Body of pancreas (tissue), 4 donors: ENCODE measurements at regions not wholly inside any gene's neighbourhood (a gene's known extent, or its start where the extent isn't known, plus 50 kb on each side); places are given as distances from the start of the nearest gene placed in this dataset.

Source experiments
- ATAC-seq: fragments of 150-250 bp; one replicate; pipeline ENCODE4 v1.9.1; 2016
- DNase-seq, 4 donors: peaks; one replicate each; pipeline ENCODE4 v3.0.0-alpha.2; 2019
- H3K27ac ChIP-seq, 4 donors: fragments of 200-600 bp; sonication (generic); 1 replicate in 3 of 4; 2 replicates in 1 of 4; pipeline versions ENCODE4 v1.5.1 to v1.6.1; 2016 to 2019; ENCODE audit warnings: mild to moderate bottlenecking in 1 of 4, mixed read lengths in 1 of 4, moderate library complexity in 1 of 4
- H3K27me3 ChIP-seq, 2 donors: fragments of 200-600 bp; sonication (generic); one replicate each; pipeline ENCODE4 v1.6.0; 2016; ENCODE audit warnings: mild to moderate bottlenecking in 1 of 2
- H3K36me3 ChIP-seq, 2 donors: fragments of 200-600 bp; sonication (generic); replicated peaks in 1 of 2; 2 replicates each; pipeline ENCODE4 v1.5.1; 2016; ENCODE audit warnings: low read depth in 2 of 2; ENCODE audit not compliant: insufficient read depth in 1 of 2
- H3K4me1 ChIP-seq: fragments of 200-600 bp; sonication (generic); one replicate; pipeline ENCODE4 v1.6.0; 2016
- H3K4me3 ChIP-seq, 2 donors: fragments of 200-600 bp; sonication (generic); 1 replicate in 1 of 2; 2 replicates in 1 of 2; pipeline ENCODE4 v1.5.1; 2016 to 2019
- H3K9me3 ChIP-seq, 3 donors: fragments of 200-600 bp; sonication (generic); 1 replicate in 2 of 3; 2 replicates in 1 of 3; pipeline ENCODE4 v1.5.1; 2016
- POLR2A ChIP-seq, 3 donors: fragments of 450-650 bp; IDR thresholded peaks; one replicate each; pipeline ENCODE4 v1.6.1; 2016; ENCODE audit warnings: antibody characterized with exemption in 3 of 3, mild to moderate bottlenecking in 2 of 3
- WGBS, 2 donors: methylation state at CpG; one replicate each; pipeline ENCODE4 v1.1.5; 2017; 5-methylcytosine and 5-hydroxymethylcytosine counted together
- intact Hi-C: fragments of 100-400 bp; cut with DNase I; formaldehyde crosslinking; loops from one replicate; pipeline ENCODE4 v1.15.1; 2023
- TF ChIP-seq, protein P1 (sequence below), 7 experiments: fragments of 450-650 bp in 4 of 7; fragments of 200-600 bp in 3 of 7; sonication (generic) in 3 of 7; IDR thresholded peaks; one replicate each; pipeline ENCODE4 v1.5.1; 2016 to 2019; ENCODE audit warnings: antibody characterized with exemption in 7 of 7

DNA sequence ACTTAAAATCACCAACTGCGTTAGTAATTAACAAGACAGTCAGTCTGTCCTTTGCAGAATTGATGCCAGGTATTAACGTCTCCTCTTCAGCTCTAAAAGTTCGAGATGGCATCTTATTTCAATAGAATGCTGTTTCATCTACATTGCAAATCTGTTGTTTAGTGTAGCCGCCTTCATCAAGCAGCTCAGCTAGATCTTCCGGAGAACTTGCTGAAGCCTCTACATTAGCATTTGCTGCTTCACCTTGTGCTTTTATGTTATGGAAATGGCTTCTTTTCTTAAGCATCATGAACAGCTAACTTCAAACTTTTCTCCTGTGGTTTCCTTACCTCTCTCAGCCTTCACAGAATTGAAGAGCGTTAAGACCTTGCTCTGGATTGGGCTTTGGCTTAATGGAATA, 95.5 kb upstream of the FAM20C start:
- Histone ChIP-seq H3K36me3 (no peaks in the 10 kb centered on the region), H3K4me1 (no peaks in the 10 kb centered on the region), H3K4me3 (no peak overlapping the region), H3K27me3 (no peaks in the 10 kb centered on the region), H3K27ac (no peak overlapping the region), H3K9me3 (no peaks in the 10 kb centered on the region)
- intact Hi-C loops: no loop called here
- no peak for DNase-seq
- WGBS, 2 donors: 78 to 80% methylated on average over 6 of the region's 6 CpGs
- TF ChIP-seq, protein P1, sequence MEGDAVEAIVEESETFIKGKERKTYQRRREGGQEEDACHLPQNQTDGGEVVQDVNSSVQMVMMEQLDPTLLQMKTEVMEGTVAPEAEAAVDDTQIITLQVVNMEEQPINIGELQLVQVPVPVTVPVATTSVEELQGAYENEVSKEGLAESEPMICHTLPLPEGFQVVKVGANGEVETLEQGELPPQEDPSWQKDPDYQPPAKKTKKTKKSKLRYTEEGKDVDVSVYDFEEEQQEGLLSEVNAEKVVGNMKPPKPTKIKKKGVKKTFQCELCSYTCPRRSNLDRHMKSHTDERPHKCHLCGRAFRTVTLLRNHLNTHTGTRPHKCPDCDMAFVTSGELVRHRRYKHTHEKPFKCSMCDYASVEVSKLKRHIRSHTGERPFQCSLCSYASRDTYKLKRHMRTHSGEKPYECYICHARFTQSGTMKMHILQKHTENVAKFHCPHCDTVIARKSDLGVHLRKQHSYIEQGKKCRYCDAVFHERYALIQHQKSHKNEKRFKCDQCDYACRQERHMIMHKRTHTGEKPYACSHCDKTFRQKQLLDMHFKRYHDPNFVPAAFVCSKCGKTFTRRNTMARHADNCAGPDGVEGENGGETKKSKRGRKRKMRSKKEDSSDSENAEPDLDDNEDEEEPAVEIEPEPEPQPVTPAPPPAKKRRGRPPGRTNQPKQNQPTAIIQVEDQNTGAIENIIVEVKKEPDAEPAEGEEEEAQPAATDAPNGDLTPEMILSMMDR (IDR thresholded peaks at IDR 0.05): no peak
- ATAC-seq: no peak

DNA sequence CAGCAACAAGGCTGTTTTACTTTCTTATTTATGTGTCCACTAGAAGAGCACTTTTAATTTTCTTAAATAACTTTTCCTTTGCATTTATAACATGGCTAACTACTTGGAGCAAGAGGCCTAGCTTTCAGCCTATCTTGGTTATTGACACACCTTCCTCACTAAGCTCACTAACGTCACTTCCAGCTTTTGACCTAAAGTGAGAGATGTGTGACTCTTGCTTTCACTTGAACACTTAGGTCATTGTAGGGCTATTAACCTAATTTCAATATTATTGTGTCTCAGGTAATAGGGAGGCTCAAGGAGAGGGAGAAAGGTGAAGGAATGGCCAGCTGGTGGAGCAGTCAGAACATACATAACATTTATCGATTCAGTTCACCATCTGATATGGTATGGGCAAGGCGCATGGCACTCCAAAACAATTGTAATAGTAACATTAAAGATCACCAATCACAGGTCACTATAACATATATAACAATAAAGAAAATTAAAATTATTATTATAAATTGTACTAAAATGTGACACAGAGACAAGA, 95.0 kb upstream of the FAM20C start:
- TF ChIP-seq POLR2A (IDR thresholded peaks at IDR 0.05): no peak
- TF ChIP-seq, protein P1 (IDR thresholded peaks at IDR 0.05): peak in 4 of 7 experiments; percentile 20 to 35 (median 31)
- no peak for ATAC-seq
- Histone ChIP-seq H3K4me1 (no peaks in the 10 kb centered on the region), H3K27ac (no peak overlapping the region), H3K36me3 (no peaks in the 10 kb centered on the region), H3K4me3 (no peak overlapping the region), H3K9me3 (no peaks in the 10 kb centered on the region), H3K27me3 (no peaks in the 10 kb centered on the region)
- DNase-seq: peak in 2 of 4 donors; percentile 7 to 45
- intact Hi-C loops: no loop called here
- WGBS, 2 donors: 21 to 40% methylated on average over 3 of the region's 3 CpGs

DNA sequence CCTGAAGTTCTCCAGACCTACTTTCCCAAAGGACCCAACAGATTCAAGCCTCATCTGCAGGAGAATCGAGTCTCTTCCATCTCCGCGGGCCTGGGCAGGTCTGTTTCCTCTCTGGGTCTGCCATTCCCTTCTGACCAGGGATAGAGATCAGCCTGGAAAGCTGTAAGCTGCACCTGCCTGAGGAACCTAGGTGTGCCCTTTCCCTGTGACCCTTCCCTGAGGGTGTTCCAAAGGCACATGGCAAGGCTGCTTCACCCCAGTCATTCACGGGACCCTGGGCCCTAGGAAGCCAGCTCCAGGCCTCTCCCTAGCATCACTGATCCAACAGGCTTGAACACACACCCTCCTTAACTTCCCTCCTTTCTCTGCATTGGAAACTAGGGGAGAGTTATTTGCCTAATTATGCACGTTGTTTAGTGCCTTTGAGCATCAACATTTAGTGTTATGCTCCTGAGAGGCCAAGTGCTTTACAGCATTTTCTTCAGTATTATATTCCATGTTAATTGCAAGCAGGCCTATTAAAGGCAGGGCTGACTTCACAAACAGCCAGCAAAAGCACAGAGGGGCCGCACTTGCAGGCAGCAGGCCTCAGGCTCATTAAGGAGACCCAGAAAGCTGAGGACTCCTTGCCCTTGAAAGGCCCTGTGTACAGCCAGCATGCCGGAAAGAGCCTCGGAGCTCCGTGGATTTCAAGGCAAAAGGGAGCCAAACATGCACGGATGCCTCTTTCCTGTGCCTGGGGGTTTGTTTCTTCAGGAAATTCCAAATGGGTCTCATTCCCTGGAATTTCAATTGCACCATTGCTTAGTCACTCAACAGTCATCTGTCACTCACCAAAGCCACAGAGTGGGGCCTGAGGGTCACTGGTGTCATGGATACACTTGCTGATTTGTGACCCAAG, 91.0 kb upstream of the FAM20C start:
- intact Hi-C loops: no loop called here
- H3K4me3 ChIP-seq: no peak overlapping the region
- WGBS, 2 donors: 76 to 77% methylated on average over 9 to 10 of the region's 10 CpGs
- no peak overlapping the region for H3K27ac ChIP-seq
- no peaks in the 10 kb centered on the region for H3K4me1 ChIP-seq
- H3K9me3 ChIP-seq: no peaks in the 10 kb centered on the region
- H3K27me3 ChIP-seq: no peaks in the 10 kb centered on the region
- no peaks in the 10 kb centered on the region for H3K36me3 ChIP-seq
- no peak for TF ChIP-seq POLR2A (IDR thresholded peaks at IDR 0.05)
- TF ChIP-seq, protein P1 (IDR thresholded peaks at IDR 0.05): no peak
- peak in 1 of 4 donors; percentile 5 for DNase-seq
- no peak for ATAC-seq

DNA sequence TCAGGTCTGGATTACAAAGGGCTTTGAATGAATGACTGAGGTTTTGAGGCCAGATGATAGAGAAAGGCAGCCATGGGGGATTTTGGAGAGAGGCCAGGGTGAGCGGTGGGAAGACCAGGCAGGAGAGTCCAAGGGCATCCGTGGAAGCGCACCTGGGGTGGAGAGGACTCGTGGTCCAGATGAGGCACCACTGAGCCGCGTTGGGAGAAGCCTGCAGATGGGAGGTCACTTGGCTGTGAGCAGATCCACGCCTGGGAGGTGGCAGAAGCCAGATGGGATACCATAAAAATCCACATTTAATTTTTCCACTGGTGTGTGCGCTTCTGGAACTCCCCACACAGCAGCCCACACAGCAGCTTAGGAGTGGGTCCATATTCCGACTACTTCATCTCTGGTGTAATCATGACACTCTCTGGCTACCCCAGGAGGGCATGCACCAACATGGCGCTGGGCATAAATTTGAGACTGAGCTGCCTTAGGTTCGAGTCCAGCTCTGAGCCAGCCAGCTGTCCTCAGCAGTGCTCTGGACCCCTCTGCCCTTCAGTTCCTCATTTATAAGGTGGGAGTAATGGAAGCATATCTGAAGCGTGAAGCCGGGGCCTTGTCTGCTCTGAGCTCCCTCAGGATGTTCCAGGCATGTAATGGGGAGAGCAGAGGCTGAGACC, 90.2 kb upstream of the FAM20C start:
- H3K4me1 ChIP-seq: no peaks in the 10 kb centered on the region
- no peak overlapping the region for H3K27ac ChIP-seq
- DNase-seq (peak in 1 of 4 donors; percentile 8), ATAC-seq (no peak)
- H3K27me3 ChIP-seq: no peaks in the 10 kb centered on the region
- H3K36me3 ChIP-seq: no peaks in the 10 kb centered on the region
- no peaks in the 10 kb centered on the region for H3K9me3 ChIP-seq
- TF ChIP-seq, protein P1 (IDR thresholded peaks at IDR 0.05): no peak
- no peak for TF ChIP-seq POLR2A (IDR thresholded peaks at IDR 0.05)
- no peak overlapping the region for H3K4me3 ChIP-seq
- WGBS, 2 donors: 90 to 91% methylated on average over 12 of the region's 13 CpGs
- intact Hi-C loops: no loop called here
